ENCODE measurements at regions not wholly inside any gene's neighbourhood (a gene's known extent, or its start where the extent isn't known, plus 50 kb on each side); places are given as distances from the start of the nearest gene placed in this dataset.

DNA sequence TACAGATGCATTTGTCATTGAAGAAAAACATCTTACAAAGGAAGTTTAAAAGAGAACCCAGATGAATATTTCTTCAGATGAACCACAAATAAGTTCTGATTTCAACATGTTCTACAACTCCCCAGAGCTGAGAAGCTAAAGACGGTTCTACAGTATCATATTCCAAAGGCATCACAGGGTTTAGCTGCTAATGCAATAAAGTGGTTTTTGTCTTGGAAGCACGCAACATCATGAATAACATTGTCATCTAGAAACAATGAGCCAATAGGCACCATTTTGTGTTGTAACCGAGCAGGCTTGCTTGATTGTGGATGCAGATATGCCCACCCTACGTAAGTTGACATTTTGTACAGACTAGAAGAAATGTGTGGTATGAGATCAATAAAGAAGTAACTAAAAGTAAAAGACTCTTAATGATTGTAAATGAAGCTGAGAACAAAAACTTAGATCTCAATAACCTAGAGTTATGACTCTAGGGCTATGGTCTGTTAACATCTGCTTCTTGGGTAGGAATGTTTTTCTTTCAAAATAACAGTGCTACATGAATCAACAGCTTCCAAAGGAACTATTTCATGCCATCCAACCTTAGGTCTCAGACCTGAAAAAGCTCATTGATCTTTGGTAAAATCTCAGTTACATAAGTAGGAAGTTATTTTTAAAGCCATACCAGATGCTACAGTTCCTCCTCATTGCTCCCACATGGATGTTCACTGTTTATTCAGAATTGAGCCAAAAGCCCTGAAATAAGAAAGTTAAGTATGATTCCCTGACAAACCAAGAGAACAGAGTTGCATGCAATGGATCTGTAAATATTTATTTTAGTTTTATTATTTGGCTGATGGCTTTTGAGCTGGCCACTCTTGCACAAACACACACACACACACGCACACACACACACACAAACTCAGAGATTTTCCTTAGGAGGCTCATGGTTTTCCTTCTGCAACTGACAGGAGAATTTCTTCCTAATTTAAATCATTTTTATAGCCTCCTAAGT lies 118.7 kb upstream of the SLCO6A1 start:
- H3K18ac ChIP-seq (ENCODE audit: low read depth, low read length), result no peak overlapping the region
- no peak overlapping the region for H2BK5ac ChIP-seq (ENCODE audit: low read depth, low read length, poor library complexity, severe bottlenecking)
- no peaks in the 10 kb centered on the region for H3K36me3 ChIP-seq (ENCODE audit: control insufficient read depth, insufficient read depth, low read length)
- no peak for ATAC-seq (ENCODE audit: low read depth)
- intact Hi-C loops (cut with micrococcal nuclease), result no loop called here
- H3K9ac ChIP-seq (ENCODE audit: low read depth, low read length), result no peak overlapping the region
- H3K4me1 ChIP-seq (ENCODE audit: control insufficient read depth, insufficient read depth, low read length), result no peaks in the 10 kb centered on the region
- H3K27me3 ChIP-seq (ENCODE audit: control insufficient read depth, insufficient read depth, low read length), result no peaks in the 10 kb centered on the region
- no peak overlapping the region for H3K23ac ChIP-seq (ENCODE audit: low read depth, low read length)
- H4K5ac ChIP-seq (ENCODE audit: low read depth, low read length), result no peak overlapping the region
- H4K20me1 ChIP-seq (ENCODE audit: insufficient read depth, low read length), result no peaks in the 10 kb centered on the region
- DNase-seq, result no peak
- H2BK120ac ChIP-seq (ENCODE audit: low read depth, low read length), result no peak overlapping the region
- WGBS, 2 experiments (ENCODE audit: extremely low coverage in 2 of 2, insufficient read length in 1 of 2), result no CpG with 5 or more reads among the region's 5 CpGs
- no peak overlapping the region for H3K14ac ChIP-seq (replicated peaks; ENCODE audit: low read depth, low read length)
- no peak overlapping the region for H3K4me3 ChIP-seq (ENCODE audit: insufficient read depth, low read depth, low read length)
- no peak overlapping the region for H3K27ac ChIP-seq (ENCODE audit: insufficient read depth, low read length)
- no peak overlapping the region for H3K4me2 ChIP-seq (ENCODE audit: low read depth, low read length)
- no peak overlapping the region for H2AK9ac ChIP-seq (replicated peaks; ENCODE audit: low read depth, low read length, poor library complexity)
- BruUV-seq (replicated peaks), result no TSS peak
- no peak overlapping the region for H2AFZ ChIP-seq (replicated peaks; ENCODE audit: low read length, poor library complexity)
- H2BK15ac ChIP-seq (ENCODE audit: low read depth, low read length), result no peak overlapping the region
- H2AK5ac ChIP-seq (ENCODE audit: low read depth, low read length), result no peak overlapping the region
- in situ Hi-C loops (cut with MboI; ENCODE audit: low sequenced_read_pairs), result no loop called here
- no peak overlapping the region for H3K56ac ChIP-seq (ENCODE audit: extremely low read depth, insufficient read depth, low read length)
- no peaks in the 10 kb centered on the region for H3K9me3 ChIP-seq (ENCODE audit: control insufficient read depth, insufficient read depth, low read length)
- dilution Hi-C loops (cut with HindIII; ENCODE audit: low sequenced_read_pairs, unreplicated experiment), result no loop called here
- ChIA-PET CTCF (interaction anchor here (1.2 kb wide), 1 partner anchor 9 kb away, joined by 3 read pairs; no protein-coding TSS in a partner anchor), POLR2A (ENCODE audit: unreplicated experiment) (no interaction called here)
- H2BK20ac ChIP-seq (ENCODE audit: low read depth, low read length), result no peak overlapping the region
- H4K91ac ChIP-seq (ENCODE audit: insufficient read depth, low read depth, low read length), result no peak overlapping the region
- no peak for TF ChIP-seq CEBPB (IDR thresholded peaks at IDR 0.05; ENCODE audit: low read depth, low read length)
- no peak for TF ChIP-seq MAFK (IDR thresholded peaks at IDR 0.05; ENCODE audit: low read depth, low read length)
- TF ChIP-seq, protein P1, sequence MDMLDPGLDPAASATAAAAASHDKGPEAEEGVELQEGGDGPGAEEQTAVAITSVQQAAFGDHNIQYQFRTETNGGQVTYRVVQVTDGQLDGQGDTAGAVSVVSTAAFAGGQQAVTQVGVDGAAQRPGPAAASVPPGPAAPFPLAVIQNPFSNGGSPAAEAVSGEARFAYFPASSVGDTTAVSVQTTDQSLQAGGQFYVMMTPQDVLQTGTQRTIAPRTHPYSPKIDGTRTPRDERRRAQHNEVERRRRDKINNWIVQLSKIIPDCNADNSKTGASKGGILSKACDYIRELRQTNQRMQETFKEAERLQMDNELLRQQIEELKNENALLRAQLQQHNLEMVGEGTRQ (IDR thresholded peaks at IDR 0.05; ENCODE audit: low read depth, low read length), result no peak
- no peak for TF ChIP-seq CHD1 (IDR thresholded peaks at IDR 0.05; ENCODE audit: low read depth, low read length)
- no peak for TF ChIP-seq RAD21 (IDR thresholded peaks at IDR 0.05; ENCODE audit: low read length)
- no peak for TF ChIP-seq SMC3 (IDR thresholded peaks at IDR 0.05; ENCODE audit: low read depth, low read length)
- no peak for TF ChIP-seq RCOR1 (IDR thresholded peaks at IDR 0.05; ENCODE audit: insufficient replicate concordance, low read length)
- TF ChIP-seq MAZ (IDR thresholded peaks at IDR 0.05; ENCODE audit: borderline replicate concordance, low read depth, low read length), result no peak
- H3K9me1 ChIP-seq (ENCODE audit: insufficient read depth, low read length), result no peaks in the 10 kb centered on the region
- no peak overlapping the region for H4K8ac ChIP-seq (ENCODE audit: low read depth in 2 of 2, low read length in 2 of 2)
- no peaks in the 10 kb centered on the region for H3K79me1 ChIP-seq (ENCODE audit: low read depth in 1 of 2, low read length in 2 of 2)
- no peak overlapping the region for H3K4ac ChIP-seq (ENCODE audit: low read depth, low read length)

Measured in IMR-90 (cell line).